Activated T-helper 1 cell treated with anti-CD3 and anti-CD28 coated beads, Interleukin-12 subunit alpha, Interleukin-12 subunit beta, Interleukin-2, Interleukin-4 antibody, amounts not matched to agents 30 ng/mL and 10 ng/mL and 1 ng/mL, durations not matched to agents 14 hours and 24 hours and 36 hours (primary cell): ENCODE measurements at regions not wholly inside any gene's neighbourhood (a gene's known extent, or its start where the extent isn't known, plus 50 kb on each side); places are given as distances from the start of the nearest gene placed in this dataset.

Source experiments
- DNase-seq: peaks from one replicate; pipeline ENCODE4 v3.0.0; 2021; ENCODE audit warnings: low spot score
- H3K27ac Mint-ChIP-seq: one replicate; pipeline ENCODE4 v1.8.0; 2021; ENCODE audit warnings: mild to moderate bottlenecking, mixed read lengths
- H3K27me3 Mint-ChIP-seq: one replicate; pipeline ENCODE4 v1.8.0; 2022; ENCODE audit warnings: mild to moderate bottlenecking, moderate library complexity, mixed read lengths; ENCODE audit not compliant: insufficient read depth
- H3K36me3 Mint-ChIP-seq: one replicate; pipeline ENCODE4 v1.8.0; 2021; ENCODE audit warnings: low read depth, mixed read lengths
- H3K4me1 Mint-ChIP-seq: one replicate; pipeline ENCODE4 v1.8.0; 2021; ENCODE audit warnings: low read depth, mixed read lengths
- H3K4me3 Mint-ChIP-seq: one replicate; pipeline ENCODE4 v1.8.0; 2021; ENCODE audit warnings: mild to moderate bottlenecking, moderate library complexity, mixed read lengths
- H3K9me3 Mint-ChIP-seq: one replicate; pipeline ENCODE4 v1.8.0; 2021; ENCODE audit warnings: mixed read lengths
- intact Hi-C: fragments of 100-400 bp; cut with micrococcal nuclease; formaldehyde crosslinking; loops from one replicate; pipeline ENCODE4 v1.15.1; 2024

DNA sequence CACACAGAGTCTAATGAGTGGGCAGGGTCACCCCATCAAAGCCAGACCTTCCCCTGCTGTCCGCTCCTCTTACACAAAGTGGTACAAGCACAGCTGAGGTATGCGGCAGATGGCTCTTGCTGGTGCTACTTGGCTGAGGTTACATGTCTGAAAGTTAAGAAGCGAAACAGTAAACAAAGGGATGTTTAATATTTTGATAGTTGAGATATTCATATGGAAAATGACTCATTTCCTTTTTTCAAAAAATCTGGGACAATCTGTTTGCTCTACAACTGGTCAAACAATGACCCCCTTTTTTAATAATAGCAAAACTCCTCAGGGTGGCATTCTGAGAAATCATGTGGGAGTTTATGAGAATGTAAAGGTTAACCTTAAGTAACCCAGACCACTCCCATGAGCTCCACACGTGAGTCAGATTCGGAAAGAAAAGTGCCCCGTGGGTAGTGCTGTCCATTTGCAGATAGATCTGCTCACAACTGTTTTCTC lies 245.3 kb downstream of the TBXT start:
- Mint-ChIP-seq H3K4me1 (no peaks in the 10 kb centered on the region), H3K27ac (no peak overlapping the region), H3K36me3 (no peaks in the 10 kb centered on the region), H3K4me3 (no peak overlapping the region), H3K27me3 (no peaks in the 10 kb centered on the region), H3K9me3 (no peaks in the 10 kb centered on the region)
- intact Hi-C loops, result no loop called here
- no peak for DNase-seq

DNA sequence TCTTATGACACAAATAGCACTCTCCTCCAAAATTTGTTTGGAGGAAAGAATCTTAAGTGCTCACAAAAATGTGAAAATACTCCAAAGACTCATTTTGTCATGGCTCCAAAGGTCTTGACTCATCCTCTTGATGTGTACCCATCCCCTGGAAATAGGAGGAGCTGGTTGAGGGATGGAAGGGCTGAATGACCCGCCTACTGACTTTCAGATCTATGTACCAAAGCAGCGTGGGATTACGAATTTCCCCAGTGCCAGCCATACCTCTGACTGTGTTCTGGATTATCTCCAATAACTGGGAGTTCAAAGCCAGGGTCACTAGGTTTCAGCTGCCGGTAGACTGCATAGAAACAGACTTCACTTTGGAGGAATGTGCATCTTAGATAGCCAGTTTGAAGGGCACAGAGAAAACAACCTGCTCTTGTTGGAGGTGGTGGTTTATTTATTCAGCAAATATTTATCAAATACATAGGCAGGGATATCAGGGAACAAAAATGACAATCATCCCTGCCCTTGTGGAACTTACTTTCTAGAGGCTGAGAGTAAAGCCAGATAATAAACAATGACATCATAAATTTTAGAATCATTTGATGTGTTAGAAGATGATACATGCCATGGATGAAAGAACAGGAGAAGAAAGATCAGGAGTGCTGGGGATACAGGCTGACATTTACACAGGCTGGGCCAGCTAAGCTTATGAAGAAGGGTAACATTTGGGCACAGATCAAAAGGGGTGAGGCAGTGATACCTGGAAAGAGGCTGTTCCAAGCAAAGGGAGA lies 246.6 kb downstream of the TBXT start:
- H3K4me3 Mint-ChIP-seq, result no peak overlapping the region
- DNase-seq, result no peak
- no peaks in the 10 kb centered on the region for H3K27me3 Mint-ChIP-seq
- intact Hi-C loops, result no loop called here
- H3K9me3 Mint-ChIP-seq, result no peaks in the 10 kb centered on the region
- H3K4me1 Mint-ChIP-seq, result no peaks in the 10 kb centered on the region
- H3K27ac Mint-ChIP-seq, result no peak overlapping the region
- H3K36me3 Mint-ChIP-seq, result no peaks in the 10 kb centered on the region

GRCh38 chr6:165917576-165917975 lies 250.1 kb downstream of the TBXT start:
- H3K4me3 Mint-ChIP-seq, result no peak overlapping the region
- no peaks in the 10 kb centered on the region for H3K27me3 Mint-ChIP-seq
- DNase-seq, result no peak
- H3K9me3 Mint-ChIP-seq, result no peaks in the 10 kb centered on the region
- no peaks in the 10 kb centered on the region for H3K4me1 Mint-ChIP-seq
- intact Hi-C loops, result no loop called here
- no peak overlapping the region for H3K27ac Mint-ChIP-seq
- no peaks in the 10 kb centered on the region for H3K36me3 Mint-ChIP-seq

DNA sequence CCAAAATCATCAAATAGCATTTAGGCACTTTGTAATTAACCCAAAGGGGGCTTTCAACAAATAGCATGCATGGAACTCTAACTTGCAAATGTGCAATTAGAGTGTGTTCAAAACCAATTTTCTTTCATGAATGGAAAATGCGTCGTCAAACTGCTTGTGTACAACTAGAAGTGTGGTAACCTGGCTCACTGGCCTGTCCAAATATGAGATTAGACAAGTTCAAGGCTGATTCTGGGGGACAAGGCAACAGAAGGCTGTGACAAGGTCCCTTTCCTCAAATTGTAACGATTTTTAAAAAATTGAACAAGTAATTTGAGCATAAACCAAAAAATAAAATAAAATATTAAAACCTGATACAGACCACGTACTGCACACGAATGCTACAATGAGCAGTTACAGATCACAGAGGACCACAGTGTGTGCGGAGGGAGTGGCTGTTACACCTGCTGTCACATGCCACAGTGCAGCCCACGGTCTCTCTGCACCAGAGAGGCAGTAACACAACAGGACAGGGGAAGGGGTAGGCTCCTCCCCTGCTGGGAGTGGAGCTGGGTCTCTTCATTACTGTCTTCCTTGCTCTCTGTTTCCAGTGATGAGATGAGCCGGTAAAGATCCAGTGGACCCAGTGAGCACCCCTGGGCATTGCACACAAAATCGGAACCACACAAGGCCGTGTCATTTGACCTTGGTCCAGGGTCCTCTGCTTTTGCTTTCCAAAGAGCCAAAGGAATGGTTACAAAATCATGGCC lies 252.2 kb upstream of the PDE10A start:
- intact Hi-C loops, result no loop called here
- Mint-ChIP-seq H3K27me3 (no peaks in the 10 kb centered on the region), H3K4me3 (no peak overlapping the region), H3K36me3 (no peaks in the 10 kb centered on the region), H3K27ac (no peak overlapping the region), H3K4me1 (no peaks in the 10 kb centered on the region), H3K9me3 (no peaks in the 10 kb centered on the region)
- DNase-seq, result no peak

DNA sequence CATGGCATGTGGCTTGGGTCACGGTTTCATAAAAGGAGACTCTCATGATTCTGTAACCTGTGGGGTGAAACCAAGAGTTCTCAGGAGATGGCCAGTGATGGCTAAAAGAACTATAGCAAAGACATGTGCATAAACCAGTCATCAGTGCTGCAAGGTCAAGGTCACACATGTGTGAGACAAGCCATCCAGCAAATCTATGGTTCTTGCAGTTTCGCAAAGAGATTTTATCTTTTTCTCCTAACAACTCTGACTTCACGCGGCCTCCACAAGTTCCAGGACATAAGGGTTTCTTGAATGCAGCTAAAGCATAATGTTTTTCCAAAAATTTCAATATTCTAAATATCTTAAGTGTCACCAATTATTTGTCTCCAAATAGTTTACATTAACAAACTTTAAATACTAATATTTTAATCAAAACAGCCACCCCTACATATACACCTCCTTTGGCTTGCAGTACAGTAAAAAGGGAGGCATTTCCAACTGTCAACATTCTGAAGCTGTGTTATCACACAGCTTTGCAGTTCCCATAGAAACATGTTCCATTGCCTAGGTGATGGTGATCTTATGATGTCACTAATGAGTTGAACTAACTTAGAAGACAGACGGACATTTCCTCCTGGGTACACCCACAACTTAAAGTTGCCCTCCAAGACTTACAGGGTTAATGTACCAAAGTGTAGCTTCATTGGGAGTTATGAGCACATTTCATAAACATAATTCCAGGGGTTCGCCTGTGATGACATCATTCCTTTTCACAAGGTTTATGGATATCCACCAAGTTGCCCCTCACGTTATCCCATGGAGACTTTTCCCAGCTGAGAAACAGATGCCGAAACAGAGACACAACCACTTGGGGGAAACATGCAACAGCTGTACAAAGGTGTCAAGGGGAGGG lies 250.9 kb upstream of the PDE10A start:
- H3K4me1 Mint-ChIP-seq, result no peaks in the 10 kb centered on the region
- H3K36me3 Mint-ChIP-seq, result no peaks in the 10 kb centered on the region

GRCh38 chr6:165910184-165910966 lies 247.3 kb upstream of the PDE10A start:
- no peaks in the 10 kb centered on the region for H3K27me3 Mint-ChIP-seq
- no peak overlapping the region for H3K27ac Mint-ChIP-seq
- H3K36me3 Mint-ChIP-seq, result no peaks in the 10 kb centered on the region
- no peak overlapping the region for H3K4me3 Mint-ChIP-seq
- H3K4me1 Mint-ChIP-seq, result no peaks in the 10 kb centered on the region
- intact Hi-C loops, result no loop called here
- no peak for DNase-seq
- peaks cover 8% of the 10 kb centered on the region for H3K9me3 Mint-ChIP-seq

More for the DNA sequence above, 250.9 kb upstream of the PDE10A start:
- no peaks in the 10 kb centered on the region for H3K9me3 Mint-ChIP-seq
- no peaks in the 10 kb centered on the region for H3K27me3 Mint-ChIP-seq
- intact Hi-C loops, result no loop called here
- DNase-seq, result no peak
- no peak overlapping the region for H3K27ac Mint-ChIP-seq
- H3K4me3 Mint-ChIP-seq, result no peak overlapping the region

DNA sequence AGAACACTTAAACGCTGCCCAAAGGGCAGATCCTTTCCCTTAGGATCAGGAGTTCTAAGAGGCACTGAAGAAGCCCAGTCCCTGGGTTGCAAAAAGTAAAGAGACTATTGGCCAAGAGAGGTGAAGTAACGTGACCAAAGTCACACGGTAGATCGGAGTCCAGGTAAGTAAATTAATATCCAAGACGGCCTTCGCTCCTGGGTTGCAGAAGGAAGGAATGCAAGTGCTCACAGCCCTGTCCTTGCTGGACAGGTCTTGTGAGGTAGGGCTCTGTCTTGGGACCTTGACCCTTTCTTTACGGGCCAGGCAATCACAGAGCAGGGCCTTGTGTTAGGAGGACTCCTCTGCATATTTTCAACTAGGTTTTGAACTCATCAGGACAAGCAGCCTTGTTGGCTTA lies 243.7 kb upstream of the PDE10A start:
- Mint-ChIP-seq H3K9me3 (peaks cover 8% of the 10 kb centered on the region), H3K27me3 (no peaks in the 10 kb centered on the region), H3K4me3 (no peak overlapping the region), H3K36me3 (no peaks in the 10 kb centered on the region), H3K4me1 (no peaks in the 10 kb centered on the region), H3K27ac (no peak overlapping the region)
- DNase-seq, result no peak
- intact Hi-C loops, result no loop called here

DNA sequence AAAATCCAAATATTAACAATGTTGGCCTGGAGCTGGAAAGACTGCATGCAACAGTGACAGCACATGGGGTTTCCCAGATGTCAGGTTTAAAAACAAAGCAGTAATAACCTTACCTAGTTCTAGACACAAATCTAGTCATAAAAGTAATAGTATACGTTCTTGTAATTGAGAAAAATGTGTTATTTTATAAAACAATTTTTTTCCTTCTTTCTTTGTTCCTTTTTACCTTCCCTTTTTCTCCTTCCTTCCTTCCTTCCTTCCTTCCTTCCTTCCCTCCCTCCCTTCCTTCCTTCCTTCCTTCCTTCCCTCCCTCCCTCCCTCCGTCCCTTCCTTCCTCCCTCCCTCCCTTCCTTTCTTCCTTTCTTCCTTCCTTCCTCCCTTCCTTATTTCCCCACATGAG lies 242.7 kb upstream of the PDE10A start:
- Mint-ChIP-seq H3K27ac (no peak overlapping the region), H3K27me3 (no peaks in the 10 kb centered on the region), H3K4me1 (no peaks in the 10 kb centered on the region), H3K36me3 (no peaks in the 10 kb centered on the region), H3K9me3 (peaks cover 8% of the 10 kb centered on the region), H3K4me3 (no peak overlapping the region)
- intact Hi-C loops, result no loop called here
- no peak for DNase-seq

DNA sequence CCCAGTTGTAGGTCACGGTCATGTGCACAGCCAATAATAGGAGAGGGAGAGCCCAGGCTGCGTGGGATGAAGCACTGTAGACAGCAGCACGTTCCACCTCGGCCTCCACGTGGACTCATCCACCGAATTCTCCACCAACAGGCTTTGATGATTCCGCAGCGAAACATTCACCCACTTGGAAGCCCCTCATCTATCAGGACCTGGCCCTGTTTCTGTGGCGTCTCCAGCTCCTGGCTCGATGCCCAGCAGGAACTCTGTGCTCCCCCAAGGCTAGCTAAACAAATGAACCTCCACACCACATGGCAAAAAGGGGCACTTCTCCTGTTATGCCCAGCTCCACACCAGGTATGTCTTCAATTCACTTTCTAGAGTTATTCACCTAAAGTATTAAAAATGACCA lies 237.9 kb upstream of the PDE10A start:
- no peaks in the 10 kb centered on the region for H3K27me3 Mint-ChIP-seq
- H3K4me3 Mint-ChIP-seq, result no peak overlapping the region
- no peak overlapping the region for H3K27ac Mint-ChIP-seq
- peaks cover under 1% of the 10 kb centered on the region for H3K9me3 Mint-ChIP-seq
- DNase-seq, result no peak
- no peaks in the 10 kb centered on the region for H3K4me1 Mint-ChIP-seq
- intact Hi-C loops, result no loop called here
- H3K36me3 Mint-ChIP-seq, result no peaks in the 10 kb centered on the region

DNA sequence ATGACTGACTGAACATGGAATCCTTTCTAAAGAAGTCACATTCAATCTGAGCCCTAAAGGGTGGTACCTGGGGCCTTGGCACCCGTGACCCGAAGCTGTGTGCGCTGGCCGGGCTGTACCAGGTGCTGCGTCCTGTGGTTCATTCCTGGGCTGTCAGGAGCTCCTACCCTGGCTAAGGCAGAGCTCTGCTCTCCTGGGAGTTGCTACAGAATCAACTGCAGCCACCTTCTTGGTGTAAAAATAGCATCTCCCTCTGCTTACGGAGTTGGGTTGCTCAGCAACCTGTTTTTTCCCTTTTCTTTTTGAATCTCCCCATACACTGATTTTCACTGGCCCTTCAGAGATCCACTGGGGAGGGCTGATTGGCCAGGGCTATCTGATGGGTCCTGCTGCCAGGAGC lies 236.6 kb upstream of the PDE10A start:
- intact Hi-C loops, result no loop called here
- no peak overlapping the region for H3K4me3 Mint-ChIP-seq
- DNase-seq, result no peak
- no peak overlapping the region for H3K27ac Mint-ChIP-seq
- no peaks in the 10 kb centered on the region for H3K9me3 Mint-ChIP-seq
- H3K36me3 Mint-ChIP-seq, result no peaks in the 10 kb centered on the region
- no peaks in the 10 kb centered on the region for H3K4me1 Mint-ChIP-seq
- no peaks in the 10 kb centered on the region for H3K27me3 Mint-ChIP-seq

GRCh38 chr6:165895421-165896165 lies 232.6 kb upstream of the PDE10A start:
- Mint-ChIP-seq H3K27me3 (no peaks in the 10 kb centered on the region), H3K9me3 (no peaks in the 10 kb centered on the region), H3K36me3 (no peaks in the 10 kb centered on the region), H3K4me3 (no peak overlapping the region), H3K4me1 (no peaks in the 10 kb centered on the region), H3K27ac (no peak overlapping the region)
- no peak for DNase-seq
- intact Hi-C loops, result no loop called here
